Activated CD4-positive, alpha-beta memory T cell treated with anti-CD3 and anti-CD28 coated beads for 36 hours (primary cell): ENCODE measurements at regions not wholly inside any gene's neighbourhood (a gene's known extent, or its start where the extent isn't known, plus 50 kb on each side); places are given as distances from the start of the nearest gene placed in this dataset.
"Not testable (repeated sequence)": the region's sequence is repeated elsewhere in the genome, so short reads cannot be mapped to it uniquely, and the experiment has no call there.

Experiments used
- CTCF ChIA-PET: fragments of 350-600 bp; sonication (Branson Sonifier 250); formaldehyde crosslinking; loops from one replicate; lab custom pipeline; 2021; ENCODE audit warnings: antibody characterized with exemption, inconsistent platforms; lab: Charles Lee
- POLR2A ChIA-PET: fragments of 350-600 bp; sonication (Branson Sonifier 250); formaldehyde crosslinking; loops from one replicate; lab custom pipeline; 2021; ENCODE audit warnings: antibody characterized with exemption; lab: Charles Lee
- DNase-seq: peaks from one replicate; pipeline ENCODE4 v3.0.0-alpha.2; 2020
- H3K27ac Mint-ChIP-seq: one replicate; pipeline ENCODE4 v1.8.0; 2021; ENCODE audit warnings: mixed read lengths
- H3K27me3 Mint-ChIP-seq: one replicate; pipeline ENCODE4 v1.8.0; 2021; ENCODE audit warnings: mixed read lengths
- H3K36me3 Mint-ChIP-seq: one replicate; pipeline ENCODE4 v1.8.0; 2021; ENCODE audit warnings: mixed read lengths
- H3K4me1 Mint-ChIP-seq: one replicate; pipeline ENCODE4 v1.8.0; 2021; ENCODE audit warnings: low read depth, mixed read lengths
- H3K4me3 Mint-ChIP-seq: one replicate; pipeline ENCODE4 v1.8.0; 2021; ENCODE audit warnings: mild to moderate bottlenecking, mixed read lengths
- H3K9me3 Mint-ChIP-seq: one replicate; pipeline ENCODE4 v1.8.0; 2021; ENCODE audit warnings: mixed read lengths
- intact Hi-C: fragments of 100-400 bp; cut with micrococcal nuclease; formaldehyde crosslinking; loops from one replicate; pipeline ENCODE4 v1.15.1; 2023

DNA sequence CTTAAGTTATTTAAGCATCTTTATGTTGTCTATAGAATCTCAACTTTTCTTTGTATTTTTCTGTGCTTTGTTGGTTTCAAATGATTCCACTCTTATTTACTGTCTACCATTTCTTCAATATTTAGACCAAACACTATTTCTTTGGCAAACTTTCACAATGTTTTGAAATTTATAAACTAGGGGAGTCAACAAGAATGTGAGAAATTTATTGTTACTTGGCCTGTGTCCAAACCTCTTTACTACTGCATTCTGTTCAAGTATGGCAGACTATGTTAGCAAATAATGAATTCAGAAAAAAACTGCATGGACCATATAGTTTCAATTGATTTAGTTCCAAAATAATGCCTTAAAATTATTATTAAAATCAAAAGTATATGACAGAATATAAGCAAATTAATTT, 470.2 kb downstream of the FBXO15 start:
- Mint-ChIP-seq H3K9me3 (peaks cover 3% of the 10 kb centered on the region), H3K27ac (no peak overlapping the region), H3K4me1 (no peaks in the 10 kb centered on the region), H3K27me3 (no peaks in the 10 kb centered on the region), H3K4me3 (no peak overlapping the region), H3K36me3 (no peaks in the 10 kb centered on the region)
- CTCF ChIA-PET: no interaction called here
- DNase-seq: no peak
- POLR2A ChIA-PET: no interaction called here
- intact Hi-C loops: no loop called here

- Mint-ChIP-seq H3K36me3 (no peaks in the 10 kb centered on the region), H3K27me3 (no peaks in the 10 kb centered on the region), H3K9me3 (peaks cover 4% of the 10 kb centered on the region), H3K4me3 (no peak overlapping the region), H3K27ac (no peak overlapping the region), H3K4me1 (no peaks in the 10 kb centered on the region)
- DNase-seq: no peak
- intact Hi-C loops: no loop called here
- CTCF ChIA-PET: no interaction called here
- POLR2A ChIA-PET: no interaction called here
These were observed 473.3 kb downstream of the FBXO15 start for GRCh38 chr18:73674125-73674865.

DNA sequence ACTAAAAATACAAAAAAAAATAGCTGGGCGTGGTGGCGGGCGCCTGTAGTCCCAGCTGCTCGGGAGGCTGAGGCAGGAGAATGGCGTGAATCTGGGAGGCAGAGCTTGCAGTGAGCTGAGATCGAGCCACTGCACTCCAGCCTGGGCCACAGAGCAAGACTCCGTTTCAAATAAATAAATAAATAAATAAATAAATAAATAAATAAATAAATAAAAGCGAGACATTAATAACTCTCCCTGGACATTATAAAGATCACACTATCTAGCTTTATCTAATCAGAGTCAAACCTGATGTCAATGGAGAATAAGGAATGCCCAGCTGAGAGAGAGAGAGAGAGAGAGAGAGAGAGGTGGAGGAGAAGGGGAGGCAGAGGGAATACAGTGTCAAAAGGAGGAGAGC, 476.2 kb downstream of the FBXO15 start:
- H3K9me3 Mint-ChIP-seq, intact Hi-C loops: not testable (repeated sequence)

GRCh38 chr18:73670524-73670923, 477.1 kb downstream of the FBXO15 start:
- H3K9me3 Mint-ChIP-seq: peaks cover 4% of the 10 kb centered on the region
- H3K36me3 Mint-ChIP-seq: no peaks in the 10 kb centered on the region
- no peak overlapping the region for H3K27ac Mint-ChIP-seq
- ChIA-PET CTCF (no interaction called here), POLR2A (interaction anchor here (0.6 kb wide), 1 partner anchor 584 kb away, joined by 4 read pairs; no protein-coding TSS in a partner anchor)
- H3K4me1 Mint-ChIP-seq: no peaks in the 10 kb centered on the region
- intact Hi-C loops: no loop called here
- no peak for DNase-seq
- no peak overlapping the region for H3K4me3 Mint-ChIP-seq
- H3K27me3 Mint-ChIP-seq: no peaks in the 10 kb centered on the region

More for the DNA sequence above, 476.2 kb downstream of the FBXO15 start:
- H3K36me3 Mint-ChIP-seq, DNase-seq, H3K4me1 Mint-ChIP-seq, H3K27me3 Mint-ChIP-seq, H3K27ac Mint-ChIP-seq, H3K4me3 Mint-ChIP-seq, POLR2A ChIA-PET, CTCF ChIA-PET: not testable (repeated sequence)

- Mint-ChIP-seq H3K4me3 (no peak overlapping the region), H3K27ac (no peak overlapping the region), H3K9me3 (peaks cover 2% of the 10 kb centered on the region), H3K4me1 (no peaks in the 10 kb centered on the region), H3K36me3 (no peaks in the 10 kb centered on the region), H3K27me3 (no peaks in the 10 kb centered on the region)
- POLR2A ChIA-PET: no interaction called here
- CTCF ChIA-PET: no interaction called here
- no peak for DNase-seq
- intact Hi-C loops: no loop called here
These were observed 477.6 kb downstream of the FBXO15 start for GRCh38 chr18:73670039-73670438.

DNA sequence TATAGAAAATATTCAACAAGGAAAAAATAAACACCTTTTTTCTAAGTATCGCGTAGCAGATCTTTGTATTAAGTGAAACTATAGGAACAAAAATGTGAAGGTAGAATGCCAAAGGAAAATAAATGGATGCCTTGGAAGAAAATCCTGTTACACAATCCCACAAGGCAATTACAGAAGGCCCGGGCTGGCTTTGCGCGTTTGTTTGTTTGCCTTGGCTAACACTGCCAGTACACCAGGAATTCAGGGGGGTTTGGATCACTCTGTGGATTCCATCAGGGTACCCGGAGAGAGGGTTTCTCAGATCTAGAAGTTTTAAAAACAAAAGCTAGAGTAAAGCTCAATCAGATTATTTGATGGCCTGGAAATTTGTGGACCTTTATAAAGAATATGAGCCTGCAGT, 478.3 kb downstream of the FBXO15 start:
- H3K27ac Mint-ChIP-seq: no peak overlapping the region
- POLR2A ChIA-PET: no interaction called here
- CTCF ChIA-PET: no interaction called here
- DNase-seq: no peak
- H3K27me3 Mint-ChIP-seq: no peaks in the 10 kb centered on the region
- H3K4me1 Mint-ChIP-seq: no peaks in the 10 kb centered on the region
- intact Hi-C loops: no loop called here
- peaks cover 2% of the 10 kb centered on the region for H3K9me3 Mint-ChIP-seq
- H3K36me3 Mint-ChIP-seq: no peaks in the 10 kb centered on the region
- H3K4me3 Mint-ChIP-seq: no peak overlapping the region

GRCh38 chr18:73668051-73668450, 479.6 kb downstream of the FBXO15 start:
- Mint-ChIP-seq H3K4me1 (no peaks in the 10 kb centered on the region), H3K9me3 (peaks cover 2% of the 10 kb centered on the region), H3K27ac (no peak overlapping the region), H3K4me3 (no peak overlapping the region), H3K27me3 (no peaks in the 10 kb centered on the region), H3K36me3 (no peaks in the 10 kb centered on the region)
- POLR2A ChIA-PET: no interaction called here
- no peak for DNase-seq
- intact Hi-C loops: no loop called here
- CTCF ChIA-PET: no interaction called here

DNA sequence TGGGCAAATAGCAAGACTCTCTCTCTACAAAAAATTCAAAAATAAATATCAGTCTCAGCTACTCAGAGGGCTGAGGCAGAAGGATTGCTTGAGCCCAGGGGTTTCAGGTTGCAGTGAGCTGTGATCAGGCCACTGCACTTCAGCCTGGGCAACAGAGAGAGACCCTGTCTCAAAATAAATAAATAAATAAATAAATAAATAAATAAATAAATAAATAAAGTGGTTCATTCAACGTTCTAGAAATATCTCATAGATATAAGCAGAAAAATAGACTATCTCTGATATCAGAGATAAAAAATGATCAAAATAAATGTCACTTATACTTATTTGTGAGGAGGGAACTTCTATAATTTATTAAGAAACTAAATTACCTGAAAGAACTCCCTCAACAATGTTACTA, 480.9 kb downstream of the FBXO15 start:
- Mint-ChIP-seq H3K4me3 (no peak overlapping the region), H3K27me3 (no peaks in the 10 kb centered on the region), H3K4me1 (no peaks in the 10 kb centered on the region), H3K36me3 (no peaks in the 10 kb centered on the region), H3K9me3 (peaks cover 2% of the 10 kb centered on the region), H3K27ac (no peak overlapping the region)
- ChIA-PET CTCF (no interaction called here), POLR2A (no interaction called here)
- no peak for DNase-seq
- intact Hi-C loops: no loop called here

DNA sequence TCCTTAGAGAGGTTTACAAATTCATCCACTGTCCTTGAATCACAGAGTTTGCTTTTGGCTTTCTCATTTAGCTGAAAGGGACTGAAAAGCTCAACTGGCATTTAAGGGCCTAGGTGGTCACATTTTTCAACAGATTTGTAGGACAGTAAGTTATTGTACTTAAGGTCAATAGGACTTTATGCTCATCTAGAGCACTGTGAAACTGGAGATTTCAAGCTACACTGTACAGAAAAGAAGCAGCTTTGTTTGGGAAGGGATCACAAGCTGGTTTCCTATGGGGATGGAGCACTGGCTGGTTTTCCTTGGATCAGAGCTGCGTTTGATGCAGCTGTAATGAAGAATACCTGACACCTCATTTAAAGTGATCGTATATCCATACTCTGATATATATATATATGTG, 482.7 kb downstream of the FBXO15 start:
- DNase-seq: no peak
- Mint-ChIP-seq H3K36me3 (no peaks in the 10 kb centered on the region), H3K4me1 (no peaks in the 10 kb centered on the region), H3K27ac (no peak overlapping the region), H3K27me3 (no peaks in the 10 kb centered on the region), H3K9me3 (no peaks in the 10 kb centered on the region), H3K4me3 (no peak overlapping the region)
- intact Hi-C loops: no loop called here
- ChIA-PET CTCF (no interaction called here), POLR2A (no interaction called here)

- CTCF ChIA-PET: no interaction called here
- POLR2A ChIA-PET: no interaction called here
- Mint-ChIP-seq H3K27ac (no peak overlapping the region), H3K9me3 (no peaks in the 10 kb centered on the region), H3K4me3 (no peak overlapping the region), H3K27me3 (no peaks in the 10 kb centered on the region), H3K36me3 (no peaks in the 10 kb centered on the region), H3K4me1 (no peaks in the 10 kb centered on the region)
- intact Hi-C loops: no loop called here
- no peak for DNase-seq
These were observed 484.1 kb downstream of the FBXO15 start for GRCh38 chr18:73663581-73663980.

GRCh38 chr18:73662421-73662820, 485.2 kb downstream of the FBXO15 start:
- Mint-ChIP-seq H3K4me1 (no peaks in the 10 kb centered on the region), H3K9me3 (no peaks in the 10 kb centered on the region), H3K4me3 (no peak overlapping the region), H3K36me3 (no peaks in the 10 kb centered on the region), H3K27me3 (no peaks in the 10 kb centered on the region), H3K27ac (no peak overlapping the region)
- DNase-seq: no peak
- CTCF ChIA-PET: no interaction called here
- POLR2A ChIA-PET: no interaction called here
- intact Hi-C loops: no loop called here

DNA sequence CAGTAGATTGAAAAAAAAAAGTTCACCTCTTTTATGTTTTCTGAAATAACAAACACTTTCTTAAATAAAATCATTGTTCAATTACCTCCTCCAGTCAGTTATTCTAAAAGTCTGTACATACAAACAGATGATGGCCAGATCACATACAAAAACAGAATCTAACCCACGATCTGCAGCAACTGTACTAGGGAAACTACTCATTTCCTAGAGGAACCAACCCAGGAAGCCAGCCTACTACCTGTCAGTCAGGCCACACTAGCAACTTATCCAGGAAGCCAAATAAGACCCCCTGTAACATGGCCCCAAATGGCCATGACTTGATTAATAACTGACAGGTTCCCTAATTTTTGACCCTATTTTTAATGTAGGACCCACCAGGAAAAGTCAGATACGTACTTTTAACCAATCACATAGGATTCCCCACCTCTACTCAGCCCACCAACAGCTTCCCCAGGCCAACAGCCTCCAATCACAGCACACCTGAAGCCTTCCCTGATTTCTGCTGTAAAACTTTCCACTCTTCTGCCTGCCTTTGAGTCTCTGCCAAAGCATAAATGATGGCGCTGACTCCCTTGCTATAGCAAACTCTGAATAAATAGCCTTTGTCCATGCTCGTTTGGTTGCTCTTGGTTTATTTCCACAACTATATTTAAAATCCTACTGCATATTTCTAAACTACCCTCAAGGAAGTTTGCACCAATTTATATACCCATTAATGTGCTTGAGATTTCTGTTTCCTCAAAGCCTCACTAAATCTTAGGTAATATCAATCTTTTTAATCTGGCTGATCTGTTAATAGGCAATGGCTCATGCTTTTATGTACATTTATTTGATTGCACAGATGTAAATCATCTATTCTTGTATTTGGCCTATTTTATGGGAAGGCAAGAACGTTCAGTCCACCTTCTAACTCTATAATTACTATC, 486.4 kb downstream of the FBXO15 start:
- DNase-seq: no peak
- Mint-ChIP-seq H3K27me3 (no peaks in the 10 kb centered on the region), H3K27ac (no peak overlapping the region), H3K36me3 (no peaks in the 10 kb centered on the region), H3K4me1 (no peaks in the 10 kb centered on the region), H3K9me3 (no peaks in the 10 kb centered on the region), H3K4me3 (no peak overlapping the region)
- intact Hi-C loops: no loop called here
- ChIA-PET POLR2A (no interaction called here), CTCF (no interaction called here)
